H1 (cell line): ENCODE measurements at regions not wholly inside any gene's neighbourhood (a gene's known extent, or its start where the extent isn't known, plus 50 kb on each side); places are given as distances from the start of the nearest gene placed in this dataset.

Experiments used
- CTCF ChIA-PET: fragments of 300-600 bp; sonication (Branson Sonifier 250); formaldehyde crosslinking; loops from one replicate; lab custom pipeline; 2021; ENCODE audit not compliant: partially characterized antibody; lab: Charles Lee
- POLR2A ChIA-PET: fragments of 300-600 bp; sonication (Branson Sonifier 250); formaldehyde crosslinking; loops from one replicate; lab custom pipeline; 2021; ENCODE audit warnings: inconsistent platforms; ENCODE audit not compliant: partially characterized antibody; lab: Charles Lee
- DNase-seq, 2 experiments: peaks; one replicate each; pipeline versions ENCODE4 v3.0.0 to v3.0.0-alpha.2; 2010 to 2022; ENCODE audit warnings: low spot score in 2 of 2, low read depth in 1 of 2, mixed read lengths in 1 of 2
- FAIRE-seq: peaks from 2 replicates; lab custom pipeline; 2011; peaks lifted over from hg19 to GRCh38; lab: Jason Lieb, UNC
- H2AFZ ChIP-seq: 2 replicates; pipeline ENCODE4 v1.8.1; 2012; ENCODE audit warnings: low read length, inconsistent platforms
- H2AK5ac ChIP-seq: 2 replicates; pipeline ENCODE4 v1.6.1; 2013; ENCODE audit warnings: low read depth, low read length
- H2BK120ac ChIP-seq: replicated peaks from 2 replicates; pipeline ENCODE3; 2013; ENCODE audit warnings: low read depth, low read length, inconsistent platforms
- H2BK12ac ChIP-seq: 2 replicates; pipeline ENCODE4 v1.6.1; 2013; ENCODE audit warnings: low read depth, low read length
- H2BK15ac ChIP-seq: 2 replicates; pipeline ENCODE4 v1.6.1; 2013; ENCODE audit warnings: low read length
- H2BK20ac ChIP-seq: 2 replicates; pipeline ENCODE4 v1.6.1; 2013; ENCODE audit warnings: low read length
- H2BK5ac ChIP-seq: 2 replicates; pipeline ENCODE4 v1.6.1; 2013; ENCODE audit warnings: low read depth, low read length
- H3K14ac ChIP-seq: 2 replicates; pipeline ENCODE4 v1.6.1; 2013; ENCODE audit warnings: inconsistent platforms; ENCODE audit not compliant: insufficient read length
- H3K18ac ChIP-seq: 2 replicates; pipeline ENCODE4 v1.6.1; 2013; ENCODE audit warnings: low read length; ENCODE audit errors: extremely low read depth
- H3K23ac ChIP-seq: 2 replicates; pipeline ENCODE4 v1.6.1; 2013; ENCODE audit warnings: inconsistent platforms; ENCODE audit not compliant: insufficient read length
- H3K23me2 ChIP-seq: 2 replicates; pipeline ENCODE4 v1.6.1; 2013; ENCODE audit warnings: low read depth, low read length
- H3K27ac ChIP-seq: 2 replicates; pipeline ENCODE4 v1.6.1; 2011; ENCODE audit warnings: low read depth, low read length, inconsistent platforms
- H3K27me3 ChIP-seq, 4 experiments: replicated peaks in 1 of 4; 1 replicate in 1 of 4; 2 replicates in 3 of 4; pipeline versions ENCODE4 v1.6.1 to v1.8.1; 2011 to 2013; ENCODE audit warnings: low read length in 3 of 4, mild to moderate bottlenecking in 3 of 4, inconsistent platforms in 2 of 4, mixed read lengths in 2 of 4, moderate library complexity in 1 of 4; ENCODE audit not compliant: control insufficient read depth in 3 of 4, insufficient read depth in 3 of 4; ENCODE audit errors: extremely low read depth in 1 of 4
- H3K36me3 ChIP-seq, 4 experiments: 2 replicates each; pipeline versions ENCODE4 v1.6.1 to v1.8.1; 2011 to 2013; ENCODE audit warnings: mild to moderate bottlenecking in 4 of 4, low read length in 3 of 4, moderate library complexity in 2 of 4, control low read depth in 1 of 4, inconsistent platforms in 1 of 4; ENCODE audit not compliant: insufficient read depth in 4 of 4, control insufficient read depth in 2 of 4
- H3K4ac ChIP-seq: replicated peaks from 2 replicates; pipeline ENCODE3; 2013; ENCODE audit warnings: low read length, low read depth, mixed read lengths, inconsistent platforms; ENCODE audit not compliant: insufficient read length
- H3K4me1 ChIP-seq, 4 experiments: replicated peaks in 1 of 4; 1 replicate in 1 of 4; 2 replicates in 3 of 4; pipeline versions ENCODE4 v1.6.1 to v1.8.1; 2011 to 2013; ENCODE audit warnings: low read length in 3 of 4, inconsistent platforms in 2 of 4, mixed read lengths in 1 of 4; ENCODE audit not compliant: insufficient read depth in 4 of 4, control insufficient read depth in 3 of 4
- H3K4me2 ChIP-seq, 2 experiments: 2 replicates each; pipeline versions ENCODE4 v1.6.1 to v1.8.1; 2011 to 2013; ENCODE audit warnings: low read depth in 2 of 2, low read length in 2 of 2, control low read depth in 1 of 2, inconsistent platforms in 1 of 2, mild to moderate bottlenecking in 1 of 2; ENCODE audit not compliant: insufficient read depth in 1 of 2
- H3K4me3 ChIP-seq, 4 experiments: fragments of 200-600, 300-600 bp in 1 of 4; sonication (generic), shearing (Covaris generic), sonication (Bioruptor Twin) in 1 of 4; 2 replicates each; pipeline versions ENCODE4 v1.5.1 to v1.8.1; 2011 to 2016; ENCODE audit warnings: low read length in 4 of 4, low read depth in 3 of 4, control low read depth in 2 of 4, inconsistent platforms in 2 of 4, mild to moderate bottlenecking in 2 of 4, mixed read lengths in 1 of 4, moderate library complexity in 1 of 4; ENCODE audit not compliant: insufficient read depth in 2 of 4; ENCODE audit errors: extremely low read depth in 1 of 4
- H3K56ac ChIP-seq: replicated peaks from 2 replicates; pipeline ENCODE3; 2013; ENCODE audit warnings: low read depth, mild to moderate bottlenecking, mixed read lengths, low read length, inconsistent platforms; ENCODE audit not compliant: insufficient read length
- H3K79me1 ChIP-seq: 2 replicates; pipeline ENCODE4 v1.6.1; 2013; ENCODE audit warnings: low read depth, low read length, control low read depth
- H3K79me2 ChIP-seq, 2 experiments: 2 replicates each; pipeline versions ENCODE4 v1.6.1 to v1.8.1; 2012 to 2013; ENCODE audit warnings: low read length in 2 of 2, mild to moderate bottlenecking in 2 of 2, inconsistent platforms in 1 of 2; ENCODE audit not compliant: insufficient read depth in 2 of 2, control insufficient read depth in 1 of 2
- H3K9ac ChIP-seq, 4 experiments: replicated peaks in 1 of 4; 1 replicate in 1 of 4; 2 replicates in 3 of 4; pipeline versions ENCODE4 v1.6.1 to v1.8.1; 2011 to 2013; ENCODE audit warnings: low read depth in 3 of 4, low read length in 3 of 4, control low read depth in 2 of 4, mild to moderate bottlenecking in 2 of 4, moderate library complexity in 2 of 4, inconsistent platforms in 1 of 4; ENCODE audit errors: extremely low read depth in 1 of 4
- H3K9me3 ChIP-seq, 2 experiments: 2 replicates each; pipeline versions ENCODE4 v1.6.1 to v1.8.1; 2012 to 2013; ENCODE audit warnings: mild to moderate bottlenecking in 2 of 2, moderate library complexity in 2 of 2, control low read depth in 1 of 2, inconsistent platforms in 1 of 2, low read depth in 1 of 2, low read length in 1 of 2, mixed read lengths in 1 of 2; ENCODE audit not compliant: insufficient read depth in 2 of 2
- H4K20me1 ChIP-seq, 2 experiments: replicated peaks in 1 of 2; 2 replicates each; pipeline versions ENCODE3 to v1.8.1; 2011 to 2013; ENCODE audit warnings: inconsistent platforms in 2 of 2, low read length in 2 of 2, mild to moderate bottlenecking in 1 of 2; ENCODE audit not compliant: insufficient read depth in 2 of 2, control insufficient read depth in 1 of 2
- H4K5ac ChIP-seq: 2 replicates; pipeline ENCODE4 v1.6.1; 2013; ENCODE audit warnings: low read length, low read depth, mixed read lengths, inconsistent platforms; ENCODE audit not compliant: insufficient read length
- H4K8ac ChIP-seq: 2 replicates; pipeline ENCODE4 v1.8.0; 2013; ENCODE audit warnings: mild to moderate bottlenecking, moderate library complexity, low read length, inconsistent platforms; ENCODE audit not compliant: insufficient read depth; ENCODE audit errors: extremely low read depth
- H4K91ac ChIP-seq: replicated peaks from 2 replicates; pipeline ENCODE3; 2013; ENCODE audit warnings: low read length, mixed read lengths, inconsistent platforms; ENCODE audit not compliant: insufficient read length
- BCL11A ChIP-seq, 2 experiments: IDR thresholded peaks; one replicate each; pipeline ENCODE4 v1.6.1; 2011; ENCODE audit warnings: low read depth in 2 of 2, low read length in 2 of 2, mild to moderate bottlenecking in 2 of 2
- CBX8 ChIP-seq: fragments of 300-800, 300-1000 bp; sonication (generic); IDR thresholded peaks from 2 replicates; pipeline ENCODE4 v1.7.1; 2016; ENCODE audit warnings: low read depth, low read length, borderline replicate concordance
- CEBPB ChIP-seq: IDR thresholded peaks from 2 replicates; pipeline ENCODE4 v1.6.1; 2012; ENCODE audit warnings: low read depth, low read length
- CREB1 ChIP-seq: IDR thresholded peaks from 2 replicates; pipeline ENCODE4 v1.6.1; 2012; ENCODE audit warnings: inconsistent platforms
- CTCF ChIP-seq, 3 experiments: IDR thresholded peaks; 1 replicate in 2 of 3; 2 replicates in 1 of 3; pipeline versions ENCODE4 v1.5.1 to v1.6.1; 2011; ENCODE audit warnings: low read length in 3 of 3, mild to moderate bottlenecking in 3 of 3, inconsistent platforms in 2 of 3, low read depth in 1 of 3, moderate library complexity in 1 of 3; ENCODE audit not compliant: insufficient read depth in 1 of 3; ENCODE audit errors: control extremely low read depth in 1 of 3
- SIX5 ChIP-seq: IDR thresholded peaks from 2 replicates; pipeline ENCODE4 v1.6.1; 2011; ENCODE audit warnings: mild to moderate bottlenecking, low read depth, low read length
- WGBS, 2 experiments: shearing (Covaris generic) in 1 of 2; methylation state at CpG; one replicate each; pipeline versions ENCODE4 v1.1.6 to v1.1.7; 2013 to 2015; ENCODE audit warnings: low lambda C conversion rate in 2 of 2, mixed read lengths in 2 of 2, inconsistent platforms in 1 of 2, low coverage in 1 of 2, missing lambda C conversion rate in 1 of 2; ENCODE audit not compliant: insufficient replicate concordance in 2 of 2, insufficient coverage in 1 of 2, insufficient read length in 1 of 2; ENCODE audit errors: extremely low coverage in 1 of 2, missing lambda C conversion rate in 1 of 2; 5-methylcytosine and 5-hydroxymethylcytosine counted together

GRCh38 chr2:52500561-52500960 lies 1267.0 kb upstream of the CHAC2 start:
- ChIA-PET POLR2A (no interaction called here), CTCF (interaction anchor here (0.8 to 0.9 kb wide), 2 partner anchors 17 to 112 kb away, joined by 3 read pairs; no protein-coding TSS in a partner anchor)
- FAIRE-seq, result no peak
- no peaks in the 10 kb centered on the region for H4K20me1 ChIP-seq
- H4K8ac ChIP-seq, result no peak overlapping the region
- H3K4me3 ChIP-seq, result no peak overlapping the region
- H3K27me3 ChIP-seq, result no peaks in the 10 kb centered on the region
- H4K5ac ChIP-seq, result no peak overlapping the region
- no peak overlapping the region for H3K14ac ChIP-seq
- no peak overlapping the region for H2BK5ac ChIP-seq
- H3K18ac ChIP-seq, result no peak overlapping the region
- no peak overlapping the region for H4K91ac ChIP-seq
- no peak overlapping the region for H2BK15ac ChIP-seq
- H2BK20ac ChIP-seq, result no peak overlapping the region
- H3K4me2 ChIP-seq, result no peak overlapping the region
- 88% methylated on average over 2 of the region's 2 CpGs; no CpG with 5 or more reads in 1 of the 2 experiments for WGBS, 2 experiments
- H3K9ac ChIP-seq, result no peak overlapping the region
- no peak overlapping the region for H2BK120ac ChIP-seq
- no peak overlapping the region for H2AFZ ChIP-seq
- no peak for DNase-seq
- no peak overlapping the region for H3K56ac ChIP-seq
- H3K79me2 ChIP-seq, result no peaks in the 10 kb centered on the region
- no peak overlapping the region for H2BK12ac ChIP-seq
- no peak overlapping the region for H2AK5ac ChIP-seq
- peaks cover 3 to 4% of the 10 kb centered on the region in 2 experiments; a peak in 1 of 4 replicates for H3K9me3 ChIP-seq
- no peak overlapping the region for H3K27ac ChIP-seq
- no peak overlapping the region for H3K23ac ChIP-seq
- no peak for TF ChIP-seq CTCF (IDR thresholded peaks at IDR 0.05; ENCODE audit: control extremely low read depth in 1 of 3, insufficient read depth in 1 of 3, low read depth in 1 of 3, low read length in 3 of 3)
- no peak for TF ChIP-seq SIX5
- no peak for TF ChIP-seq CBX8
- no peak for TF ChIP-seq CEBPB
- TF ChIP-seq CREB1, result no peak
- TF ChIP-seq BCL11A (IDR thresholded peaks at IDR 0.05; ENCODE audit: low read depth in 2 of 2, low read length in 2 of 2), result no peak
- H3K4ac ChIP-seq, result no peak overlapping the region
- H3K23me2 ChIP-seq, result no peaks in the 10 kb centered on the region
- H3K4me1 ChIP-seq, result no peaks in the 10 kb centered on the region
- H3K79me1 ChIP-seq, result no peaks in the 10 kb centered on the region
- no peaks in the 10 kb centered on the region for H3K36me3 ChIP-seq
